Muscle layer of colon (tissue), 2 donors: ENCODE measurements at regions not wholly inside any gene's neighbourhood (a gene's known extent, or its start where the extent isn't known, plus 50 kb on each side); places are given as distances from the start of the nearest gene placed in this dataset.

Source experiments
- H3K27ac ChIP-seq: one replicate; pipeline ENCODE4 v1.7.0; 2013; ENCODE audit warnings: low read depth, mild to moderate bottlenecking, low read length, moderate library complexity
- H3K27me3 ChIP-seq, 2 donors: one replicate each; pipeline ENCODE4 v1.7.0; 2013; ENCODE audit warnings: low read length in 2 of 2, mild to moderate bottlenecking in 2 of 2; ENCODE audit not compliant: insufficient read depth in 2 of 2, control insufficient read depth in 1 of 2
- H3K36me3 ChIP-seq: one replicate; pipeline ENCODE4 v1.7.0; 2013; ENCODE audit warnings: mild to moderate bottlenecking, low read length; ENCODE audit not compliant: insufficient read depth
- H3K4me1 ChIP-seq: one replicate; pipeline ENCODE4 v1.7.0; 2013; ENCODE audit warnings: mild to moderate bottlenecking, low read length; ENCODE audit not compliant: insufficient read depth
- H3K4me3 ChIP-seq, 2 donors: one replicate each; pipeline ENCODE4 v1.7.0; 2013; ENCODE audit warnings: low read length in 2 of 2, low read depth in 1 of 2, mild to moderate bottlenecking in 1 of 2, moderate library complexity in 1 of 2
- H3K9ac ChIP-seq: one replicate; pipeline ENCODE4 v1.7.0; 2013; ENCODE audit warnings: low read length
- H3K9me3 ChIP-seq: one replicate; pipeline ENCODE4 v1.7.0; 2013; ENCODE audit warnings: mild to moderate bottlenecking, low read length
- donor health status: abdominal sarcoma.
- donor health status: Adenocarcinoma of cecum.

DNA sequence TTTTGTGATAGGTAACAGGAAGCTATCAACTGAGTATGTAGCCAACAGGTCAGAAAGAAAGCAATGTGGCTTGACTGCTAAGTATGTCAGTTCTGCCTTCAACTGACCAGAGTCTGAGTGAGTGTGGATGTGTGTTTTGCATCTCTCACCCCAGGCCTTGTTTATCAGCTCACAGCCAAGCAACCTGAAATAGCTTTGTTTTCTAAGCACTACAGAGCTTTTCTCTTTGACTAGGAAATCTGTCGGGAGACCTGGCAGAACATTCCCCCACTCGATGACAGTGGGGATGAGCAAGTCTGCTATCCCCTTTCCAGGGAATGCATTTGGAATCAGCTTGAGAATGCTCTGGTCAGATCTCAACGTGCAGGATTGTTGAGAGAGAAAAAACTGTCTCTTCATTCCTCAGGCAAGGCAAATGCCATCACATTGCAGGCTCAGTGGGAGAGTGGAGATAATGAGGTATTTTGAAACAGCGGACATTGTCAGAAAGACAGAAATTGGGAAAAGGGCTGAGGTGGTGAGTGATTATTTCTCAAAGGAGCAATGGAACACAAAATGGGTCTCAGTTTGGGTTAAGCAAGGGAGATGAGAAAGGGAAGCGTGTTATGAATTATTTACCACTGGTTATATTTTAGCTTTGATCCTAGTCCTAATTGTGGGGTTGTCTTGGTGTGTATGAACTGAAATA is 233.8 kb upstream of the PIK3C3 start:
- Histone ChIP-seq H3K27me3 (no peaks in the 10 kb centered on the region), H3K4me1 (no peaks in the 10 kb centered on the region), H3K9ac (no peak overlapping the region), H3K27ac (no peak overlapping the region), H3K4me3 (no peak overlapping the region), H3K9me3 (no peaks in the 10 kb centered on the region), H3K36me3 (no peaks in the 10 kb centered on the region)

DNA sequence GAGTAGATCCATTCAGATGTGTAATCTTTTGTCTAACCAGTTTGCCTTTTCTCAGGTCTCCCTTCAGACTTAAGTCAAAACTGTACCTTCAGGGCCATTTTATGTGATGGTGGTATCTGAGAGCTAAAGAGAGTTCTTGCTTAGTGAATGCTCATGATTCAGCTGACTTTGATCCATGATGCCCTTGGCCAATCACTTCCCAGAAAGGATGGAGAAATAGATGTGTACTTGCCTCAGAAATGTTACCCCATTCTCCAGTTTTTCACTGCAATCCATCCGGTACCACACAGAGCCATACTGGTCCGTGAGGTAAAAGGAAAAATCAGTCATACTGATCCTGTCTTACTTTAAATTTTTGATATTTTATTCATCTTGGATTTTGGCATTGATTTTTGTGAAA is 234.8 kb upstream of the PIK3C3 start:
- H3K9me3 ChIP-seq = no peaks in the 10 kb centered on the region
- no peak overlapping the region for H3K9ac ChIP-seq
- no peaks in the 10 kb centered on the region for H3K27me3 ChIP-seq
- no peak overlapping the region for H3K4me3 ChIP-seq
- H3K27ac ChIP-seq = no peak overlapping the region
- no peaks in the 10 kb centered on the region for H3K36me3 ChIP-seq
- H3K4me1 ChIP-seq = no peaks in the 10 kb centered on the region

DNA sequence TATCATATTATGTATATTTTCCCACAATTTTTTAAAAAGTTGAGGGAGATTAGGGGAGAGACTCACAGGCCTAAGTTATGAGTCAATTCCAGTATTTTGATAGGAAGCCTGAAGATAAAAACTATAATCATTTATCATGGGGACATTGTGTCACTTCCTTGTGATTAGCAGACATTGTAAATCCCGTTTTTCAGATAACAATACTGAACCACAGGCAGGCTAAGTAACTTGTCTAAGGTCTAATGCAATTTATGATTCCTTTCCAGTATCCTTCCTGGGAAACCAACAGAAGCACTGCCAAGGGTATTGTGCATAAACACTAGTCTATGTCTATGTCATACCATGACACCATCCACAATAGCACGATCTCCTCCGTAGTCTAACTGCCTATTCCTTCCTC is 235.2 kb upstream of the PIK3C3 start:
- Histone ChIP-seq H3K4me3 (no peak overlapping the region), H3K4me1 (no peaks in the 10 kb centered on the region), H3K36me3 (no peaks in the 10 kb centered on the region), H3K9ac (no peak overlapping the region), H3K27me3 (no peaks in the 10 kb centered on the region), H3K9me3 (no peaks in the 10 kb centered on the region), H3K27ac (no peak overlapping the region)

DNA sequence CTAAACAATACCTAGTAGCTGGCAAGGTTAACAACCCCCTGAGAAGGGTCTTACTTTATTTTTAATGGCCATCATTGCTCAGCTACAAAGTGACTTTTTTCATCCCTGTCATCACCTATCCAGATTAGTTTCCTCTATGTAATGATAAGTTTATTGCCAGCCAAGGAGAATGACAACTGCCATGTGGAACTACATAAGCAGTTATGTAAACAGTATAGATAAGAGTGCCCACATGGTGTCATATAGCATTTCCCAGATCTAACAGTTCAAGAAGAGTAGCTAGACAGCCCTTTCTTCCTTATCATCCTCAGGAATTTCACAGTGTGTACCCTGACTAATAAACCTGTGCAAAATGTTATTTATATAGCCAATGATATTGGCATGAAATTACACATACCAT is 240.2 kb upstream of the PIK3C3 start:
- H3K4me1 ChIP-seq = no peaks in the 10 kb centered on the region

DNA sequence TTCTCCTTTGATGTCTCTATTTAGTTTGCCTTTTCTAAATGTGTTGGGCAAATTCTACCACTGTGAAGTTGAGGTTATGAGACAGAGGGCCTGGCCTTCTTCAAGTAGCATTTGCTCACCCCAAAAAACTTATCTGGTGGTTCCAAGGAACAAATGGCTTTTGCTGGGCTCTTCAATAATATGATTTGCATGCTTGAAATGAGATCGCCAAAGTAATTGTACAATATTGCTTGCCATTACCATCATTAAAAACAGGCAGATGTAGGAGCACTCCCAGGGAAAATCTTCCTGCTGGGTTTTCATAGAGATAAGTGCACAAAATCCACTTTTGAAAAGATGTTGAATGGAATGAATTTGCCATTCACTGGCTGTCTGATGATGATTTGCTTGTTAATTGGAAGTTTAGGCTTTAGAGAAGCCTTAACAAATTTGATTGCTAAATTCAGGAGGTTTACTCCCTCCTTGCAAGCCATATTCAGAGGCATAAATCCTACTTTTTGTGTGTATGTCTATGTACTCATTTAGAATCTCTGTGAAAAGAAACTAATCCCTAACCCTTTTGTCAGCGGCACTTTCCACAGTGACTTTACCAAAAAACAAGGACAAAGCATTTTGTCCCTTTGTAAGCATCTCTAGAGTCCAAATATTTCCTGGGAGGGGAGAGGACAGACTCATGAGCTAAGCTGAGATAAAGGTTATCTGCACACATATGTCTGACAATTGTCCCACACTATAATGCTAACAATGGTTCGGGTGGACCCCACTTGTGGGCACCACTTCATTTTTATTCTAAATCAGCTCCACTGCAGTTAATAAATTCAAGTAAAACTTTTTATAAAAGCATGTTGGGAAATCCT is 240.8 kb upstream of the PIK3C3 start:
- Histone ChIP-seq H3K4me3 (no peak overlapping the region), H3K9ac (no peak overlapping the region), H3K27ac (no peak overlapping the region), H3K9me3 (no peaks in the 10 kb centered on the region), H3K4me1 (no peaks in the 10 kb centered on the region), H3K36me3 (no peaks in the 10 kb centered on the region), H3K27me3 (no peaks in the 10 kb centered on the region)

More for the DNA sequence above, 240.2 kb upstream of the PIK3C3 start:
- Histone ChIP-seq H3K9ac (no peak overlapping the region), H3K9me3 (no peaks in the 10 kb centered on the region), H3K27me3 (no peaks in the 10 kb centered on the region), H3K27ac (no peak overlapping the region), H3K4me3 (no peak overlapping the region), H3K36me3 (no peaks in the 10 kb centered on the region)

DNA sequence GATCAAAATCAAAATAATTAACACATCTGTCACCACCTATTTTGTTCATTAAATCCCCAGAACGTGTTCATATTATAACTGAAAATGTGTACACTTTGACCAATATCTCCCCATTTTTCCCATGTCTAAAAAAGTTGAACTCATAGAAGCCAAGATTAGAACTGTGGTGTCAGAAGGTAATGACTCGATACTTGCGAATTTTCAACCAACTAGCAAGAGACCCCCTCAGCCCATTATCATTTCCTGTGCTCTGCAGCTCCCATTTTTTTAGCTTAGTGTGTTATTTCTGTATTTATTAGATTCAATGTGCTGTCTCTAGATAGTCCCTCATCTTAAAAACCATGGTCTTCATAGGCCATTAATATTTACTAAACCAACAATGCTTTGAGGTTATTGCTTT is 248.7 kb upstream of the PIK3C3 start:
- H3K4me1 ChIP-seq = no peaks in the 10 kb centered on the region
- H3K9me3 ChIP-seq = no peaks in the 10 kb centered on the region
- H3K36me3 ChIP-seq = no peaks in the 10 kb centered on the region
- H3K27ac ChIP-seq = no peak overlapping the region
- no peak overlapping the region for H3K4me3 ChIP-seq
- no peaks in the 10 kb centered on the region for H3K27me3 ChIP-seq
- H3K9ac ChIP-seq = no peak overlapping the region

DNA sequence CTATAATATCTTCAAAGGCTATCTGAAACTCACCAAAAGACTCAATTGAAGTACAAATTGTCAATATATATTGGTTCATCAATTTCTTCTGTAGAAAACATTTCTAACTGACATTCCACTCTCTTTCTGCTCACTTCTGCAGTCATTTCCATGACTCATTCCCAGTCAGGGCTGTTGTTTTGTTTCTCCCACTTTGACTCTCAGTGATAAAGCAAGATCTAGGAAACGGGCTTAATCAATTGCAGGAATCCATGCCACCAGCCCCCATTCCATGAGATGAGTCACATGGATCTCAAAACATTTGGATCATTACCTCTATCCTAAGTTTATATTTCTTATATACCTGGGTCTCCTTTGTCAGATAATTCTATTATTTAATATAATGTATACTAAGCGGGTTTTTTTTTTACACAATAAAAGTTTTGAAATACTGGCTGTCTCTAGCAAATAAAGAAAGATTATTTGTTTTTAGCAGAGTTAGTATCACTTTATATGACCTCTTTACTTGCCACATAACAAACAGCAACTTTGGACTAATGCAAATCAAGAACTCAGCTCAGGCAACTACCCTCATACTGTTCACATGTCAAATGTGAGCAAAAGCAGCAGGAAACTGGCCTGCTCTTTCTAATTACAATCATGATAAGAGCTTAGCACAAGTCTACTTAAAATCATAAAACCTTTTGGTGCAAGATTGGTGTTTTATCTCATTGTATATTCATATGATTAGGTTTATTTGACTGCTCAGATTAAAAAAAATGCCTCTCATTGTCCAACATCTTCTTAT is 251.1 kb upstream of the PIK3C3 start:
- H3K9me3 ChIP-seq = no peaks in the 10 kb centered on the region
- H3K4me1 ChIP-seq = no peaks in the 10 kb centered on the region
- no peaks in the 10 kb centered on the region for H3K36me3 ChIP-seq
- no peak overlapping the region for H3K4me3 ChIP-seq
- H3K27ac ChIP-seq = no peak overlapping the region
- H3K27me3 ChIP-seq = no peaks in the 10 kb centered on the region
- H3K9ac ChIP-seq = no peak overlapping the region

DNA sequence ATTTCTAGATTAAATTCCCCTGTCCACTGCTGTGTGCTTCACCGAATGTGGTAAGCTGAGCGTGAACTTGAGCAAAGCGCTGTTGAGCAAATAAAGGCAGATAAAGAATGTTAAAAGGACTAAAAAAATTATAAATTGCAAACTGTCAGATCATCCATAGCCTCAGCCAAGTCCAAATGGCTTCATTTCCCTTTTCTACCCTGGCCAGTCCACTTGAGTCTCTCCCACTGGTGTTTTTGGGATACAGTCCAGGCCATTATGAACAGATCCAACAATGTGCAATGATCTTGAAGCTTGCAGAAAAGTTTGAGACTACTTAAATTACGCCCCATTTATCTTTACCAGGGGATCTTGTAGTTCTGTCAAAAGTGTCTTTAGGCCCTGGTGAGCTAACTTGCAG is 254.6 kb upstream of the PIK3C3 start:
- Histone ChIP-seq H3K4me3 (no peak overlapping the region), H3K9ac (no peak overlapping the region), H3K27ac (no peak overlapping the region), H3K36me3 (no peaks in the 10 kb centered on the region), H3K27me3 (no peaks in the 10 kb centered on the region), H3K9me3 (no peaks in the 10 kb centered on the region), H3K4me1 (peaks cover 3% of the 10 kb centered on the region)

DNA sequence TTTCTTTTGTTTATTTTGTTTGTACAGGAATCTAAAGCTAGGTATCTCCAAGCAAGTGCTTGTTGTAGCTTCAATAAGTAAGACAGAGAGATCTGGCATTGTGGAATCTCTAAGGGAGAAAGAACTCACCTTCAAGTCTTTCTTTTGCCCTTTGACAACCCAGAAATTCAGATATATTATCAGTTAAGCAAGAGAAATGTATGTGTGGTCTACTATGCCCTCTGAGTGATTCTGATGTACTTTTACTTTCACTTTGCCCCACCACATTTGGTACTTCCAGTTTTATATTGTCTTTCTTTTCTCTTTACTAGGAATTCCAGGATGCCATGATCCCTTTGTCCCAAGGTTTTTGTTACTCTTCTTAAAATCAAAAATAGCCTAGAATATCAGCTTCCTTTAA is 259.6 kb upstream of the PIK3C3 start:
- Histone ChIP-seq H3K4me1 (peaks cover 3% of the 10 kb centered on the region), H3K9me3 (no peaks in the 10 kb centered on the region), H3K27ac (no peak overlapping the region), H3K36me3 (no peaks in the 10 kb centered on the region), H3K4me3 (no peak overlapping the region), H3K9ac (no peak overlapping the region), H3K27me3 (no peaks in the 10 kb centered on the region)

DNA sequence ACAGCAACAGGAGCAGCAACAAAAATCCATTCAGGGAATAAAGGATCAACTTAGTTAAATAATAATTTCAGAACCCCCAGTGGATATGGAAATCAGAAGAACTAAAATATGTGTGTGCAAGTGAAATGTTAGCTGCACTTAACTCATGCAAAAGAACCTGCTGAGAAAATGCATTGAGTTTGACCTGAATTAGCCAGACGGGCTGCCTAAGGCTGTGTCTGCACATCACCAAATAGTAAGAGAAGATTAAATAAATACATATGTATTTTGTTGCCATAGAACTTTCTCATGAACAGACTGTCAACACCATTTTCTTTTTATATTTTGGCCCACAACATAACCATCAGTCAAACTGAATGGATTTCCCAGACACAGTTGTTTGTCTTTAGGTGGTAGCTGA is 262.0 kb upstream of the PIK3C3 start:
- Histone ChIP-seq H3K9me3 (no peaks in the 10 kb centered on the region), H3K36me3 (no peaks in the 10 kb centered on the region), H3K4me1 (peaks cover 3% of the 10 kb centered on the region), H3K27me3 (no peaks in the 10 kb centered on the region), H3K9ac (no peak overlapping the region), H3K27ac (no peak overlapping the region), H3K4me3 (no peak overlapping the region)

DNA sequence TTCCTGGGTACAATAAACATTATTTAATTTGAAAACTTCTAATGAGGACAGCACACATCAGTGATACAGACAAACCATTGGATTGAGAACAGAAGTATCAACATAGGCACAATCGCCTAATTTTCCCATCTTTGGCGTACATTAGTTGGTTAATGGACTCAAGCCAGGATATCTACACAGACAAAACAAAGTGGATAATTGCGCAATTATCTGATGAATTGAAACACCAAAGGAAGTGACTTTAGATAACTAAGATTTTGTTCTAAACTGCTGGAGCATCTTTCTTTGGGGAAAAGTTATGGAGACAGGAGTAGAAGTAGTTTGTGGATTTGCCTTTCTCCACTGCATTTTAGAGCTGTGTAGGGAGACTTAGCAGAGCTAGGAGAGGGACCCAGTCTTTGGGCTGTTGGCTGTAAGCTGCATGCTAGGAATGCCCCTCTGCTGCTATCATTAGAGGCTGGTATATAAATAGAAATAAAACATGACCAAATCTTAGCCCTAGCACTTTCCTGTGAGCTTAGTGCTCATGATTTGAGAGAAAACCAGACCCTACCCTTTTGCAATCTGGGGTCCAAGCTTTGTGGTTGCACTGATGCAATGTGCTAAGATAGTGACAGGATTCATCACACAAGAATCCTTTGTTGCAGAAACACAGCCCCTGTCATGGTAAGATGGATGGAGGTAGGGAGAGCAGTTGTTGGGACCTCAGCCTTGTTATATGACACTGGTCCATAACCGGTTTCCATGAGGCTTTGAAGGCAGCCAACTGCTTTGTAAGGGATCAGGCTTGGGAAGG is 264.5 kb upstream of the PIK3C3 start:
- H3K27me3 ChIP-seq = no peaks in the 10 kb centered on the region
- no peaks in the 10 kb centered on the region for H3K9me3 ChIP-seq

More for the DNA sequence above, 264.5 kb upstream of the PIK3C3 start:
- no peak overlapping the region for H3K4me3 ChIP-seq
- H3K9ac ChIP-seq = no peak overlapping the region
- H3K36me3 ChIP-seq = no peaks in the 10 kb centered on the region
- H3K4me1 ChIP-seq = no peaks in the 10 kb centered on the region
- no peak overlapping the region for H3K27ac ChIP-seq
